IMR-90 (cell line): ENCODE measurements at regions not wholly inside any gene's neighbourhood (a gene's known extent, or its start where the extent isn't known, plus 50 kb on each side); places are given as distances from the start of the nearest gene placed in this dataset.

Source experiments
- ATAC-seq: fragments of 200-7000 bp; cut with Tn5 transposase; 2 replicates; pipeline ENCODE4 v1.9.1; 2020; ENCODE audit warnings: low read depth, mild to moderate bottlenecking, moderate library complexity
- BruUV-seq: library from RNA; stranded (reverse); fragments of 400-500 nt; replicated peaks from 2 replicates; lab custom pipeline; 2021; lab: Mats Ljungman, UMichigan
- CTCF ChIA-PET: fragments of 300-600 bp; formaldehyde crosslinking; extraction: SDS; loops from one replicate; lab custom pipeline; 2021; ENCODE audit warnings: antibody characterized with exemption; lab: Yijun Ruan, JAX
- POLR2A ChIA-PET: fragments of 300-600 bp; sonication (Branson Sonifier 250); formaldehyde crosslinking; loops from one replicate; lab custom pipeline; 2022; ENCODE audit warnings: antibody characterized with exemption; ENCODE audit not compliant: unreplicated experiment; lab: Charles Lee
- DNase-seq: peaks from one replicate; pipeline ENCODE4 v3.0.0; 2013
- H2AFZ ChIP-seq: replicated peaks from 2 replicates; pipeline ENCODE3; 2013; ENCODE audit warnings: low read length, mild to moderate bottlenecking; ENCODE audit not compliant: poor library complexity
- H2AK5ac ChIP-seq: 2 replicates; pipeline ENCODE4 v1.6.1; 2013; ENCODE audit warnings: low read depth, low read length, inconsistent platforms
- H2AK9ac ChIP-seq: replicated peaks from 2 replicates; pipeline ENCODE3; 2013; ENCODE audit warnings: mild to moderate bottlenecking, low read depth, low read length, moderate library complexity; ENCODE audit not compliant: poor library complexity
- H2BK120ac ChIP-seq: 2 replicates; pipeline ENCODE4 v1.6.1; 2013; ENCODE audit warnings: low read depth, low read length, inconsistent platforms
- H2BK15ac ChIP-seq: 3 replicates; pipeline ENCODE4 v1.6.1; 2013; ENCODE audit warnings: low read depth, low read length, inconsistent platforms
- H2BK20ac ChIP-seq: 2 replicates; pipeline ENCODE4 v1.6.1; 2013; ENCODE audit warnings: low read depth, mild to moderate bottlenecking, inconsistent platforms, low read length, moderate library complexity
- H2BK5ac ChIP-seq: 2 replicates; pipeline ENCODE4 v1.6.1; 2013; ENCODE audit warnings: mild to moderate bottlenecking, low read depth, low read length, inconsistent platforms; ENCODE audit not compliant: poor library complexity, severe bottlenecking
- H3K14ac ChIP-seq: replicated peaks from 2 replicates; pipeline ENCODE4 v1.6.1; 2013; ENCODE audit warnings: low read depth, low read length, inconsistent platforms
- H3K18ac ChIP-seq: 2 replicates; pipeline ENCODE4 v1.6.1; 2013; ENCODE audit warnings: low read depth, low read length, control low read depth
- H3K23ac ChIP-seq: 2 replicates; pipeline ENCODE4 v1.6.1; 2013; ENCODE audit warnings: low read depth, low read length, inconsistent platforms
- H3K27ac ChIP-seq: 2 replicates; pipeline ENCODE4 v1.5.1; 2013; ENCODE audit warnings: mild to moderate bottlenecking, control low read depth, low read length; ENCODE audit not compliant: insufficient read depth
- H3K27me3 ChIP-seq: 2 replicates; pipeline ENCODE4 v1.6.1; 2013; ENCODE audit warnings: low read length; ENCODE audit not compliant: control insufficient read depth, insufficient read depth
- H3K36me3 ChIP-seq: 2 replicates; pipeline ENCODE4 v1.6.1; 2013; ENCODE audit warnings: low read length, mixed read lengths; ENCODE audit not compliant: control insufficient read depth, insufficient read depth
- H3K4ac ChIP-seq: 2 replicates; pipeline ENCODE4 v1.6.1; 2013; ENCODE audit warnings: low read depth, low read length, inconsistent platforms
- H3K4me1 ChIP-seq: 2 replicates; pipeline ENCODE4 v1.6.1; 2013; ENCODE audit warnings: low read length, mixed read lengths; ENCODE audit not compliant: control insufficient read depth, insufficient read depth
- H3K4me2 ChIP-seq: 2 replicates; pipeline ENCODE4 v1.6.1; 2013; ENCODE audit warnings: low read depth, mild to moderate bottlenecking, control low read depth, low read length, moderate library complexity
- H3K4me3 ChIP-seq: 2 replicates; pipeline ENCODE4 v1.5.1; 2013; ENCODE audit warnings: low read depth, mild to moderate bottlenecking, control low read depth, low read length, moderate library complexity; ENCODE audit not compliant: insufficient read depth
- H3K56ac ChIP-seq: 2 replicates; pipeline ENCODE4 v1.6.1; 2013; ENCODE audit warnings: low read length, inconsistent platforms; ENCODE audit not compliant: insufficient read depth; ENCODE audit errors: extremely low read depth
- H3K79me1 ChIP-seq, 2 experiments: 2 replicates each; pipeline ENCODE4 v1.6.1; 2013; ENCODE audit warnings: low read length in 2 of 2, inconsistent platforms in 1 of 2, low read depth in 1 of 2
- H3K9ac ChIP-seq: 2 replicates; pipeline ENCODE4 v1.6.1; 2013; ENCODE audit warnings: low read depth, low read length, control low read depth
- H3K9me1 ChIP-seq: 2 replicates; pipeline ENCODE4 v1.6.1; 2013; ENCODE audit warnings: low read length, inconsistent platforms; ENCODE audit not compliant: insufficient read depth
- H3K9me3 ChIP-seq: 2 replicates; pipeline ENCODE4 v1.6.1; 2013; ENCODE audit warnings: low read length; ENCODE audit not compliant: control insufficient read depth, insufficient read depth
- H4K20me1 ChIP-seq: 2 replicates; pipeline ENCODE4 v1.6.1; 2013; ENCODE audit warnings: low read length, inconsistent platforms; ENCODE audit not compliant: insufficient read depth
- H4K5ac ChIP-seq: 2 replicates; pipeline ENCODE4 v1.6.1; 2013; ENCODE audit warnings: mild to moderate bottlenecking, low read depth, low read length, control low read depth
- H4K8ac ChIP-seq, 2 experiments: 2 replicates each; pipeline ENCODE4 v1.6.1; 2013; ENCODE audit warnings: low read depth in 2 of 2, low read length in 2 of 2, control low read depth in 1 of 2, inconsistent platforms in 1 of 2
- H4K91ac ChIP-seq: 2 replicates; pipeline ENCODE4 v1.6.1; 2013; ENCODE audit warnings: low read depth, low read length, inconsistent platforms; ENCODE audit not compliant: insufficient read depth
- BHLHE40 ChIP-seq: fragments of 150-350 bp; IDR thresholded peaks from 2 replicates; pipeline ENCODE4 v1.6.1; 2016; ENCODE audit warnings: mild to moderate bottlenecking, low read depth, low read length
- CEBPB ChIP-seq: IDR thresholded peaks from 2 replicates; pipeline ENCODE4 v1.6.1; 2012; ENCODE audit warnings: low read depth, low read length, improper control_type of control experiment
- CHD1 ChIP-seq: IDR thresholded peaks from 2 replicates; pipeline ENCODE4 v1.6.1; 2012; ENCODE audit warnings: low read depth, low read length, improper control_type of control experiment
- FOS ChIP-seq: fragments of 150-350 bp; IDR thresholded peaks from 2 replicates; pipeline ENCODE4 v1.6.1; 2016; ENCODE audit warnings: low read depth, low read length
- MAFK ChIP-seq: IDR thresholded peaks from 2 replicates; pipeline ENCODE4 v1.6.1; 2012; ENCODE audit warnings: low read depth, low read length, improper control_type of control experiment
- MAZ ChIP-seq: IDR thresholded peaks from 2 replicates; pipeline ENCODE4 v1.6.1; 2012; ENCODE audit warnings: low read depth, mild to moderate bottlenecking, low read length, improper control_type of control experiment, moderate library complexity, borderline replicate concordance
- MXI1 ChIP-seq: IDR thresholded peaks from 2 replicates; pipeline ENCODE4 v1.6.1; 2012; ENCODE audit warnings: low read depth, mild to moderate bottlenecking, low read length, moderate library complexity, borderline replicate concordance
- NFE2L2 ChIP-seq: fragments of 150-350 bp; IDR thresholded peaks from 2 replicates; pipeline ENCODE4 v1.6.1; 2016; ENCODE audit warnings: low read depth, mild to moderate bottlenecking, low read length
- POLR2A ChIP-seq: IDR thresholded peaks from 2 replicates; pipeline ENCODE4 v1.6.1; 2012; ENCODE audit warnings: mild to moderate bottlenecking, low read depth, low read length
- RAD21 ChIP-seq: IDR thresholded peaks from 2 replicates; pipeline ENCODE4 v1.6.1; 2012; ENCODE audit warnings: low read length, improper control_type of control experiment
- RCOR1 ChIP-seq: IDR thresholded peaks from 2 replicates; pipeline ENCODE4 v1.6.1; 2012; ENCODE audit warnings: mild to moderate bottlenecking, low read length, improper control_type of control experiment; ENCODE audit not compliant: insufficient replicate concordance
- RFX5 ChIP-seq: IDR thresholded peaks from 2 replicates; pipeline ENCODE4 v1.8.0; 2012; ENCODE audit warnings: low read depth, mild to moderate bottlenecking, low read length, moderate library complexity
- SMC3 ChIP-seq: fragments of 150-350 bp; IDR thresholded peaks from 2 replicates; pipeline ENCODE4 v1.6.1; 2016; ENCODE audit warnings: low read depth, mild to moderate bottlenecking, antibody characterized with exemption, low read length, moderate library complexity
- WGBS, 2 experiments: methylation state at CpG; one replicate each; pipeline versions ENCODE4 v1.1.5 to v1.1.7; 2013; ENCODE audit warnings: missing lambda C conversion rate in 2 of 2; ENCODE audit not compliant: insufficient read length in 1 of 2; ENCODE audit errors: extremely low coverage in 2 of 2; 5-methylcytosine and 5-hydroxymethylcytosine counted together
- dilution Hi-C: fragments of 300-500 bp; cut with HindIII; formaldehyde crosslinking; loops from one replicate; pipeline ENCODE4 v1.14.3; 2018; ENCODE audit warnings: low sequenced_read_pairs; ENCODE audit not compliant: unreplicated experiment
- in situ Hi-C: fragments of 300-500 bp; cut with MboI; formaldehyde crosslinking; loops from 3 replicates; pipeline ENCODE4 v1.14.3; 2019; ENCODE audit warnings: low sequenced_read_pairs, inconsistent platforms, mixed read lengths
- intact Hi-C: fragments of 100-400 bp; cut with micrococcal nuclease; formaldehyde crosslinking; loops from 2 replicates; pipeline ENCODE4 v1.10.0; 2022
- TF ChIP-seq, protein P1 (sequence below): fragments of 150-350 bp; IDR thresholded peaks from 2 replicates; pipeline ENCODE4 v1.6.1; 2016; ENCODE audit warnings: low read depth, mild to moderate bottlenecking, low read length, moderate library complexity, borderline replicate concordance
- TF ChIP-seq, protein P2 (sequence below): fragments of 150-350 bp; IDR thresholded peaks from 2 replicates; pipeline ENCODE4 v1.6.1; 2017; ENCODE audit warnings: mild to moderate bottlenecking, antibody characterized with exemption, low read length, low read depth
- TF ChIP-seq, protein P3 (sequence below): conservative IDR thresholded peaks from 2 replicates; pipeline ENCODE4 v1.5.1; 2012; ENCODE audit warnings: mild to moderate bottlenecking, low read depth, low read length, improper control_type of control experiment

DNA sequence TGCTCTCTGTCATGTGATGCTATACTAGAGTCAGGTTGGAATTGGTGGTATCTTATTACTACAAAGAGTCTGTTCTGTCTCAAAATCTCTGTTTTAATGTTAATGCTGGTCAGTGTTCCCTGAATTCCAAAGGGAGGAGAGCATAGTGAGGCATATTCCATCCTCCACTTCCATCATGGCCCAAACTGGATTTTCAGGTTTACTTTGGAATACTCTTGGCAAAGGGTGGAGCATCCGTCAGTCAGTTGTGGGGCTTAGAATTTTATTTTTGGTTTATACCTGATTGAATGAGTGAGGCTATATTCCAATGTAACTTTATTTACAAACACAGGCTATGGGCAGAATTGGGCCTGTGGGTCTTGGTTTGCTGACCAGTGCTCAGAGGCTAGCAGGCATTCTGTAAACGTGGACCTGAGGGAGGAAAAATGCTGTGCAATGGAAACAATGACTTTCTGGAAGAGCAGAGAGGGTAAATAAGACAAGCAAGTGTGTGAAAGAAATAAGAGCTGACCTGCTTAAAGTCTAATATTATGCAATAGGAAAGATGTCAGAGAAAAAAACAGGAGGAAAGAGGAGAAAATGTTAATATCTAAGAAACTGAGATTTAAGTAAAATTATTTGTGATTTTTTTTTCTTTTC, 106.2 kb upstream of the CLINT1 start:
- in situ Hi-C loops: no loop called here
- Histone ChIP-seq H2BK120ac (no peak overlapping the region), H3K56ac (no peak overlapping the region), H2BK15ac (no peak overlapping the region), H4K5ac (no peak overlapping the region), H2AK9ac (no peak overlapping the region), H2BK5ac (no peak overlapping the region), H2BK20ac (no peak overlapping the region), H3K4me1 (no peaks in the 10 kb centered on the region), H3K14ac (no peak overlapping the region), H3K9me3 (no peaks in the 10 kb centered on the region), H4K8ac (no peak overlapping the region), H3K18ac (no peak overlapping the region), H3K36me3 (no peaks in the 10 kb centered on the region), H3K27ac (no peak overlapping the region), H3K4me2 (no peak overlapping the region), H4K91ac (no peak overlapping the region), H3K23ac (no peak overlapping the region), H2AK5ac (no peak overlapping the region), H3K4ac (no peak overlapping the region), H3K9me1 (no peaks in the 10 kb centered on the region), H3K9ac (no peak overlapping the region), H4K20me1 (no peaks in the 10 kb centered on the region), H3K27me3 (no peaks in the 10 kb centered on the region), H3K79me1 (no peaks in the 10 kb centered on the region), H3K4me3 (no peak overlapping the region), H2AFZ (no peak overlapping the region)
- WGBS, 2 experiments: 33% methylated on average over 1 of the region's 2 CpGs; no CpG with 5 or more reads in 1 of the 2 experiments
- BruUV-seq: no TSS peak
- CTCF ChIA-PET: interaction anchor here (0.5 to 0.7 kb wide), 2 partner anchors 30 to 97 kb away, joined by 3 to 4 read pairs; no protein-coding TSS in a partner anchor
- TF ChIP-seq FOS (no peak), MAZ (no peak), MXI1 (no peak), NFE2L2 (no peak), RFX5 (no peak), BHLHE40 (no peak), SMC3 (no peak), CHD1 (no peak), RCOR1 (no peak), POLR2A (no peak), MAFK (no peak), RAD21 (no peak), CEBPB (no peak)
- TF ChIP-seq, protein P1, sequence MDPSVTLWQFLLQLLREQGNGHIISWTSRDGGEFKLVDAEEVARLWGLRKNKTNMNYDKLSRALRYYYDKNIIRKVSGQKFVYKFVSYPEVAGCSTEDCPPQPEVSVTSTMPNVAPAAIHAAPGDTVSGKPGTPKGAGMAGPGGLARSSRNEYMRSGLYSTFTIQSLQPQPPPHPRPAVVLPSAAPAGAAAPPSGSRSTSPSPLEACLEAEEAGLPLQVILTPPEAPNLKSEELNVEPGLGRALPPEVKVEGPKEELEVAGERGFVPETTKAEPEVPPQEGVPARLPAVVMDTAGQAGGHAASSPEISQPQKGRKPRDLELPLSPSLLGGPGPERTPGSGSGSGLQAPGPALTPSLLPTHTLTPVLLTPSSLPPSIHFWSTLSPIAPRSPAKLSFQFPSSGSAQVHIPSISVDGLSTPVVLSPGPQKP: no peak
- TF ChIP-seq, protein P2, sequence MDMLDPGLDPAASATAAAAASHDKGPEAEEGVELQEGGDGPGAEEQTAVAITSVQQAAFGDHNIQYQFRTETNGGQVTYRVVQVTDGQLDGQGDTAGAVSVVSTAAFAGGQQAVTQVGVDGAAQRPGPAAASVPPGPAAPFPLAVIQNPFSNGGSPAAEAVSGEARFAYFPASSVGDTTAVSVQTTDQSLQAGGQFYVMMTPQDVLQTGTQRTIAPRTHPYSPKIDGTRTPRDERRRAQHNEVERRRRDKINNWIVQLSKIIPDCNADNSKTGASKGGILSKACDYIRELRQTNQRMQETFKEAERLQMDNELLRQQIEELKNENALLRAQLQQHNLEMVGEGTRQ: no peak
- TF ChIP-seq, protein P3, sequence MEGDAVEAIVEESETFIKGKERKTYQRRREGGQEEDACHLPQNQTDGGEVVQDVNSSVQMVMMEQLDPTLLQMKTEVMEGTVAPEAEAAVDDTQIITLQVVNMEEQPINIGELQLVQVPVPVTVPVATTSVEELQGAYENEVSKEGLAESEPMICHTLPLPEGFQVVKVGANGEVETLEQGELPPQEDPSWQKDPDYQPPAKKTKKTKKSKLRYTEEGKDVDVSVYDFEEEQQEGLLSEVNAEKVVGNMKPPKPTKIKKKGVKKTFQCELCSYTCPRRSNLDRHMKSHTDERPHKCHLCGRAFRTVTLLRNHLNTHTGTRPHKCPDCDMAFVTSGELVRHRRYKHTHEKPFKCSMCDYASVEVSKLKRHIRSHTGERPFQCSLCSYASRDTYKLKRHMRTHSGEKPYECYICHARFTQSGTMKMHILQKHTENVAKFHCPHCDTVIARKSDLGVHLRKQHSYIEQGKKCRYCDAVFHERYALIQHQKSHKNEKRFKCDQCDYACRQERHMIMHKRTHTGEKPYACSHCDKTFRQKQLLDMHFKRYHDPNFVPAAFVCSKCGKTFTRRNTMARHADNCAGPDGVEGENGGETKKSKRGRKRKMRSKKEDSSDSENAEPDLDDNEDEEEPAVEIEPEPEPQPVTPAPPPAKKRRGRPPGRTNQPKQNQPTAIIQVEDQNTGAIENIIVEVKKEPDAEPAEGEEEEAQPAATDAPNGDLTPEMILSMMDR: no peak
- ATAC-seq (no peak), DNase-seq (no peak)
- intact Hi-C loops: no loop called here
- dilution Hi-C loops: no loop called here
- POLR2A ChIA-PET: no interaction called here
